ENCODE measurements at regions not wholly inside any gene's neighbourhood (a gene's known extent, or its start where the extent isn't known, plus 50 kb on each side); places are given as distances from the start of the nearest gene placed in this dataset.

GRCh38 chr7:85641331-85641730 is 454.5 kb upstream of the SEMA3D start:
- H3K4me3 ChIP-seq: no peak overlapping the region

DNA sequence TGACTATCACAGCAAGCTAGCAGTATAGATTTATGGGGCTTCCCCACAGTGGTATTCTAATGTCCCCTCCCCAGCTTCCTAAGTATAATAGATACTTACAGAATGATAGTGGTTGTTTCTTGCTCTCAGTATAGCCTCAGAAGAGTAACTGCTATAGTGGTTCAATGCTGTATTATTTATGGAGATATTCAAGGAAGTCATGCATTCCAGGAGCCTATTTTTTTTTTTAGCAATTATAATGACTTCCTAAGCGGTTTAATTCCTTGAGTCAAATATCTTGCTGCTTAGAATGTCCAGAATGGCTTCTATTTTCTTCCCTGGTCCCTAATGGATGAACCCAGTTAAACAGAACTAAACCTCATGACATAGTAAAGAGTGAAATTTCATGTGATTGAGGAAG is 451.5 kb upstream of the SEMA3D start:
- Histone ChIP-seq H3K4me3 (no peak overlapping the region), H3K9me3 (ENCODE audit: low read depth, low read length) (no peaks in the 10 kb centered on the region), H3K36me3 (ENCODE audit: insufficient read depth, low read length) (no peaks in the 10 kb centered on the region), H3K27ac (peak overlapping the region; percentile 3; the same call in 1 of the 2 replicates), H3K9ac (ENCODE audit: insufficient read length) (no peak overlapping the region)
- TF ChIP-seq EZH2 (IDR thresholded peaks at IDR 0.05) (no peak), FOXP2 (optimal IDR thresholded peaks at IDR 0.05; ENCODE audit: control extremely low read depth, extremely low read length, insufficient read depth) (no peak), POLR2AphosphoS5 (IDR thresholded peaks at IDR 0.05; ENCODE audit: borderline replicate concordance, low read depth, low read length) (no peak)
- peak; percentile 35 for DNase-seq (ENCODE audit: low read depth, low spot score)

More at GRCh38 chr7:85641331-85641730, 454.5 kb upstream of the SEMA3D start:
- no peak overlapping the region for H3K9ac ChIP-seq (ENCODE audit: insufficient read length)
- H3K27ac ChIP-seq: no peak overlapping the region
- TF ChIP-seq EZH2 (IDR thresholded peaks at IDR 0.05) (no peak), POLR2AphosphoS5 (IDR thresholded peaks at IDR 0.05; ENCODE audit: borderline replicate concordance, low read depth, low read length) (no peak), FOXP2 (optimal IDR thresholded peaks at IDR 0.05; ENCODE audit: control extremely low read depth, extremely low read length, insufficient read depth) (no peak)
- H3K36me3 ChIP-seq (ENCODE audit: insufficient read depth, low read length): no peaks in the 10 kb centered on the region
- no peaks in the 10 kb centered on the region for H3K9me3 ChIP-seq (ENCODE audit: low read depth, low read length)
- no peak for DNase-seq (ENCODE audit: low read depth, low spot score)

GRCh38 chr7:85634951-85635350 is 448.1 kb upstream of the SEMA3D start:
- Histone ChIP-seq H3K27ac (no peak overlapping the region), H3K36me3 (ENCODE audit: insufficient read depth, low read length) (no peaks in the 10 kb centered on the region), H3K4me3 (no peak overlapping the region), H3K9me3 (ENCODE audit: low read depth, low read length) (no peaks in the 10 kb centered on the region), H3K9ac (ENCODE audit: insufficient read length) (no peak overlapping the region)
- TF ChIP-seq EZH2 (IDR thresholded peaks at IDR 0.05): no peak
- no peak for TF ChIP-seq POLR2AphosphoS5 (IDR thresholded peaks at IDR 0.05; ENCODE audit: borderline replicate concordance, low read depth, low read length)
- TF ChIP-seq FOXP2 (optimal IDR thresholded peaks at IDR 0.05; ENCODE audit: control extremely low read depth, extremely low read length, insufficient read depth): no peak
- DNase-seq (ENCODE audit: low read depth, low spot score): no peak

DNA sequence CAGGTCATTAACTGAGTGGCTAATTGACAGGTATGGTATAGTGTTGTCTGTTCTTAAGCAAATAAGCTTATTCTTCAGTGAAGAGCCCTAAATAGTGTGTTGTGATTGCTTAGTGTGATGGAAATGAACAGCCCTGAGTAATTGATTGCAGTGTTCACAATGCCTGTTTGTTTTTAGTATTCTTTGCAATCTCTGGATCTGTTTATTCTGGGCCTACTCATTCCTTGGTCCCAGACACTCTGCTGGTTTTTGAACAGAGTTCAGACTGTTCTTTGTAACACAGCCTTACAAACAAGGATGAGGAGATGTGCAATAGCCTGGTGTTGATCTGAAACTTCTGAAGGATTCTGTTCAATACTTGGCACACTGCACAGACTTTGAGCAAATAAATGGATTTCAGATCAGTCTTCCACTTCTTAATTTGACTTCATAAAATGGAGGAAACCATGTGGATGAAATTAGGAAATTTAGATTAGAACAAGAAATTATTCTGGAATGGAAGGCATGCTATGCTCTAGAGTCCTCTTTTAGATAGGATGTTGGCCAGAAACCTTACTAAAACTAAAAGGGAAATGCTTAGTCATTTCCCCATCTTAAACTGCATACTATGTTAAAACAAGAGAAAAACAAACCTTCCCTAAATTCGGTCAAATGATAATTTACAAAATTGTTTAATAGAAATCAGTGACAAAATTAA is 444.2 kb upstream of the SEMA3D start:
- no peak overlapping the region for H3K27ac ChIP-seq

DNA sequence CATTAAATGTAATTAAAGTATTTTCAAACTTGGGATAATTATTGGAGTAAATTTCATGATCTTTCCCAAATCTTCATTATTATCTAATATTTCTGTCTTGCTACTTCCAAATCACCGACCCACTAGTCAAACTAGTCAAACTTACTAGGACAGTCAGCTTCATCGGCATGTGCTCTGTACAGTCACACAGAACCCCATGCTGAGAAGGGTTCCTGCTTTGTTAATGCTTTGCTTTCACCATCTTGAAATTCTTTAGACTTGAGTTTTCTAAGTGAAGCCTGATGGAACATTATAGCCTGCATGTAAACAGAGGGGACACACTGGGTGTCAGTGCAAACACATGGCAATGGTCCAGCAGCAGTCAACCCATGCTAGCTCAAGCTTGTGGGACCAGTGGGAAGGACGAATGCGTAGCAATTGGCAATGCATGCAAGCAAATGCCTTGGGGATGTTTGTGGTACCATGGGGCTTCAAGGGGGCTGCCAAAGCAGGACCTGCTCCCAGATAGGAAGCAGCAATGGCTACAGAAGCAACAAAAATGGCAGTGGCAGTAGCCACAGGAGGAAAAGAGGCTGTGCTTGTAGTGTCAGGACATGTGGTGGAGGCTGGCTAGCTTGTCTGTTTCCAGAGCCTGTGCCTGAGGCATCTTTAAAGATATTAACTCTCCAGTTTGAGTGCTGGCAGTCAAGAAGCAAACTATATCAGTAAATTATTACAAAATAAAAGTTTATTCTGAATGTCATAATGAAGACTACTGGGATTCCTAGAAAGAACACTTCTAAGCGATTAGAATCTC is 441.1 kb upstream of the SEMA3D start:
- no peak overlapping the region for H3K27ac ChIP-seq
- no peak overlapping the region for H3K9ac ChIP-seq (ENCODE audit: insufficient read length)
- DNase-seq (ENCODE audit: low read depth, low spot score): no peak
- H3K4me3 ChIP-seq: no peak overlapping the region
- no peaks in the 10 kb centered on the region for H3K36me3 ChIP-seq (ENCODE audit: insufficient read depth, low read length)
- TF ChIP-seq EZH2 (IDR thresholded peaks at IDR 0.05): no peak
- TF ChIP-seq POLR2AphosphoS5 (IDR thresholded peaks at IDR 0.05; ENCODE audit: borderline replicate concordance, low read depth, low read length): no peak
- H3K9me3 ChIP-seq (ENCODE audit: low read depth, low read length): no peaks in the 10 kb centered on the region

More for the DNA sequence above, 444.2 kb upstream of the SEMA3D start:
- Histone ChIP-seq H3K4me3 (no peak overlapping the region), H3K9ac (ENCODE audit: insufficient read length) (no peak overlapping the region), H3K36me3 (ENCODE audit: insufficient read depth, low read length) (no peaks in the 10 kb centered on the region), H3K9me3 (ENCODE audit: low read depth, low read length) (no peaks in the 10 kb centered on the region)
- DNase-seq (ENCODE audit: low read depth, low spot score): no peak
- TF ChIP-seq EZH2 (IDR thresholded peaks at IDR 0.05): no peak
- no peak for TF ChIP-seq FOXP2 (optimal IDR thresholded peaks at IDR 0.05; ENCODE audit: control extremely low read depth, extremely low read length, insufficient read depth)
- TF ChIP-seq POLR2AphosphoS5 (IDR thresholded peaks at IDR 0.05; ENCODE audit: borderline replicate concordance, low read depth, low read length): no peak

- Histone ChIP-seq H3K9ac (ENCODE audit: insufficient read length) (no peak overlapping the region), H3K9me3 (ENCODE audit: low read depth, low read length) (no peaks in the 10 kb centered on the region), H3K4me3 (no peak overlapping the region), H3K27ac (no peak overlapping the region), H3K36me3 (ENCODE audit: insufficient read depth, low read length) (no peaks in the 10 kb centered on the region)
- no peak for DNase-seq (ENCODE audit: low read depth, low spot score)
- no peak for TF ChIP-seq EZH2 (IDR thresholded peaks at IDR 0.05)
These were observed 435.2 kb upstream of the SEMA3D start for GRCh38 chr7:85622059-85622458.

DNA sequence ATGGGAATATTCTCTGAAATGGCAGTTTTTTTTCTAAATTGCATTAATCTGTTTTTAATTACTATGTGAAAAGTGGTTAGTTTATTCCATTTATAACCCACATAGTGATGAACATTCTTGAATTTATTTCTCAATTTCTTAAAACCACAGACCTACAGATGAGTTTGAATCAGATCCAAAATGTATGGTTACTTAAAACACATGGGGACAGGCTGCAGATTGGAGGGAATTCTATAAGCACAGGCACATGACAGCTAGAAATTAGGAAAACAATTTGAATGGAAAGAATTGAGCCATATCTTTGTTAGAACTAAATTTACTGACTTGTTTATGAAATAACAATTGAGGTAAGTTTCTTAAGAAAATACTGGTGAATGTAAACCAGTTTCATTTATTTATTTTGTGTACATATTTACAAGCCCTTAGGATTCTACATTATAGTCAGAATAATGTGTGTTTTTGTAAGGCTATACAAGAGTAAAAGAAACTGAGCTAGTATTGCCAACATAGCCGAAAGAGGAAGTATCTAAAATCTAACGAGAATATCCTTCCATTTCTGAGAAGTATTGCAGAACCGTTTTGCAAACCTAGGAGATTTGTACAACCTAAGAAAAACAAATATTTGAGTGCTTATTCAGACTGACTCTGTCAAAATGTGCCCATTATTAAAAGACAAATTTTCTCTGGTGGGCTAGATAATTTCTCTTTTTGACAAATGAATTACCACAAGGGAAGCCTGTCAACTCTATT is 434.3 kb upstream of the SEMA3D start:
- no peaks in the 10 kb centered on the region for H3K9me3 ChIP-seq (ENCODE audit: low read depth, low read length)
- H3K9ac ChIP-seq (ENCODE audit: insufficient read length): no peak overlapping the region
- DNase-seq (ENCODE audit: low read depth, low spot score): no peak
- H3K36me3 ChIP-seq (ENCODE audit: insufficient read depth, low read length): no peaks in the 10 kb centered on the region
- no peak for TF ChIP-seq POLR2AphosphoS5 (IDR thresholded peaks at IDR 0.05; ENCODE audit: borderline replicate concordance, low read depth, low read length)
- TF ChIP-seq FOXP2 (optimal IDR thresholded peaks at IDR 0.05; ENCODE audit: control extremely low read depth, extremely low read length, insufficient read depth): no peak
- TF ChIP-seq EZH2 (IDR thresholded peaks at IDR 0.05): no peak
- H3K4me3 ChIP-seq: no peak overlapping the region
- H3K27ac ChIP-seq: no peak overlapping the region

DNA sequence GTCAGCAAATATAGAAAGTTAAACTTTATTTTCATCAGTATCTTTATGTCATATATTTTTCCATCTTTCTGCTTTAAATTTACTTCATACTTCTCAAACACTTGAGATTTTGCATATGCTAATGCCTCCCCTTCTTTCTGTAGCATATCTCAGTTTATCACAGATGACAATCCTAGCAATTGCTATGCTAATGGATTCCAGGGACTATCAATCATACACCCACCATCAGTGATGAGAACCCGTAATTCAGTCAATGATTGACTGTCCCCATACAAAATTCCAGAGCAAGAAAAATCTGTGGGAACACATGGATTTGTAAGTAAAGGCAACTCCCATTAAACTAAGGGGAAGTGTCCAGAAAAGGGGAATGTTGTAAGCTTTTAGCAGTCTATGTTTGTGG is 432.4 kb upstream of the SEMA3D start:
- Histone ChIP-seq H3K9ac (ENCODE audit: insufficient read length) (no peak overlapping the region), H3K27ac (no peak overlapping the region), H3K36me3 (ENCODE audit: insufficient read depth, low read length) (no peaks in the 10 kb centered on the region), H3K9me3 (ENCODE audit: low read depth, low read length) (no peaks in the 10 kb centered on the region), H3K4me3 (no peak overlapping the region)
- TF ChIP-seq FOXP2 (optimal IDR thresholded peaks at IDR 0.05; ENCODE audit: control extremely low read depth, extremely low read length, insufficient read depth) (no peak), POLR2AphosphoS5 (IDR thresholded peaks at IDR 0.05; ENCODE audit: borderline replicate concordance, low read depth, low read length) (no peak), EZH2 (IDR thresholded peaks at IDR 0.05) (no peak)
- DNase-seq (ENCODE audit: low read depth, low spot score): no peak

Measured in SK-N-MC (cell line).